Heart left ventricle (tissue), 16 donors: ENCODE measurements at regions not wholly inside any gene's neighbourhood (a gene's known extent, or its start where the extent isn't known, plus 50 kb on each side); places are given as distances from the start of the nearest gene placed in this dataset.

Source experiments
- ATAC-seq, 4 donors: fragments of 200-7000 bp; cut with Tn5 transposase; one replicate each; pipeline ENCODE4 v1.9.1; 2020 to 2022; ENCODE audit warnings: moderate library complexity in 4 of 4, mild to moderate bottlenecking in 3 of 4, moderate number of reproducible peaks in 1 of 4
- DNase-seq, 5 donors: peaks; one replicate each; pipeline ENCODE4 v3.0.0-alpha.2; 2020
- H3K27ac ChIP-seq, 12 donors: fragments of 200-600 bp; sonication (generic) in 4 of 12; one replicate each; pipeline versions ENCODE4 v1.5.0 to v1.8.0; 2016 to 2022; ENCODE audit warnings: mild to moderate bottlenecking in 2 of 12
- H3K27me3 ChIP-seq, 9 donors: fragments of 200-600 bp; sonication (generic) in 2 of 9; one replicate each; pipeline versions ENCODE4 v1.5.1 to v1.8.0; 2016 to 2022; ENCODE audit warnings: mild to moderate bottlenecking in 3 of 9
- H3K36me3 ChIP-seq, 9 donors: fragments of 200-600 bp; sonication (generic) in 2 of 9; one replicate each; pipeline versions ENCODE4 v1.5.0 to v1.8.0; 2018 to 2022; ENCODE audit warnings: mild to moderate bottlenecking in 2 of 9
- H3K4me1 ChIP-seq, 12 donors: fragments of 200-600 bp; sonication (generic) in 4 of 12; one replicate each; pipeline versions ENCODE4 v1.5.0 to v1.8.0; 2016 to 2022; ENCODE audit warnings: mild to moderate bottlenecking in 3 of 12
- H3K4me3 ChIP-seq, 12 donors: fragments of 200-600 bp; sonication (generic) in 4 of 12; one replicate each; pipeline versions ENCODE4 v1.5.0 to v1.8.0; 2017 to 2022; ENCODE audit warnings: mild to moderate bottlenecking in 9 of 12, moderate library complexity in 4 of 12
- H3K9me3 ChIP-seq, 12 donors: fragments of 200-600 bp; sonication (generic) in 4 of 12; one replicate each; pipeline versions ENCODE4 v1.5.0 to v1.8.0; 2016 to 2022; ENCODE audit warnings: mild to moderate bottlenecking in 1 of 12
- POLR2A ChIP-seq, 2 donors: fragments of 450-650 bp; IDR thresholded peaks; one replicate each; pipeline ENCODE4 v1.6.1; 2017; ENCODE audit warnings: antibody characterized with exemption in 2 of 2, mild to moderate bottlenecking in 2 of 2, moderate library complexity in 2 of 2
- WGBS, 4 donors: extraction: QIAGEN DNeasy Blood & Tissue Kit in 2 of 4; methylation state at CpG; one replicate each; pipeline versions ENCODE4 v1.1.5 to v1.1.7; 2013 to 2018; 5-methylcytosine and 5-hydroxymethylcytosine counted together
- intact Hi-C, 10 donors: fragments of 100-400 bp; cut with DNase I; formaldehyde crosslinking; loops; one replicate each; pipeline versions ENCODE4 v1.11.1 to v1.14.2; 2022
- TF ChIP-seq, protein P1 (sequence below), 12 donors: fragments of 200-600 bp; sonication (generic) in 4 of 12; IDR thresholded peaks; one replicate each; pipeline versions ENCODE4 v1.5.0 to v1.8.0; 2018 to 2022; ENCODE audit warnings: antibody characterized with exemption in 12 of 12, mild to moderate bottlenecking in 5 of 12
- donor health status: ischemic (EF 13 %, LVEDD 7.1; RV severe dilation, severe dysfunction).
- donor health status: healthy with polysubstance abuse.
- donor health status: DM: no; HTN: yes; CAD: no.
- donor health status: DM: no; HTN: no; CAD: no.
- donor health status: ischemic (EF 25% LVEDD 6.9; RV normal size, moderate dysfunction).
- donor health status: ischemic (EF 25% LVEDD 5.7; RV mildly dilated, moderate dysfunction).
- donor health status: healthy.
- donor health status: DM: yes; HTN: yes; CAD: no.
- donor health status: ischemic (EF 35%, LVEDD 5.7; RV mildly dilated, moderate dysfunction).
- donor health status: nonischemic (EF 11% LVEDD 7.7; RV severe dilation, severe dysfunction).
- donor health status: DM: yes; HTN: yes; CAD: no.
- donor health status: PGD.
- donor health status: ischemic (EF 29% LVEDD 5.4; RV normal size, mild dysfunction).
- donor health status: nonischemic (EF 23%, LVEDD 6.1; RV moderate dilation, normal function).

DNA sequence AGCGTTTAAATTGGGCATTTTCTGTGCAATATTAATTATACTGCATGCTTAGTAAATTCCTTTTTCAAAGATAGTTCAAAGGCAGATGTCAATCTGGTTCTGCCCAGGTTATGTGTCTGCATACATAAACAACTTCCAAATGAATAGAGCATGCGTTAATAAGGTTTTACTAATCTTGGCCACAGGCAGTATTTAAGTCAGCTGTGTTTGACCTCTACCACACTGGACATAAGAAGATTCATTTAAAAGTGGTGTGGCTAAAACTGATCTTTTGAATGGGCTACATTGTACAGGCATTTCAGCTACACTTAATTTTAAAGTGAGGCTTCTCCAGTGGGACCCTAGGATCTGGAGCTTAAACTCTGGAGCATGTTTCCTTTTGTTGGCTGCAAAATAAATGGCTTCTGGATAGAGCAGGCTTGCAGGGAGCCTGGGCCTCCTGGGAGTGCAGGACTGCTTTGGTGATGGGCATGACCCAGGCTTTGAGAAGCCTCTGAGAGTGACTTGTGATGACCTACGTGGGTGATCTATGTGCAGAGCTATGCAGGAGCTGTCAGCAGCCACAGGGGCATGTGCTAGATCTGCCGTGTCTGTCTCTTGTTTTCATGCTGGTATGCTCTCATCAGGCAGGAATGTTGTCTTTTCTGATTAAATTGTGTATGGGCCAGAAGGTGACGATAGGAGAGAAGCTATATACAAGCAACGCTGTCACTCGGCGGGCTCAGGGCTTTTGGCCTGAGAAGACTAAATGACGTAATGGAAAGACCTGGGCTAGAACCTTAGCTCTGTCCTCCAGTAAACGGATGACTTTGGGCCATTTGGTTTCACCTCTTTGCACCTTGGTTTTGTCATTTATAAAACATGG lies 331.2 kb downstream of the QKI start:
- peak; percentile 94 to 96 (median 95) for ATAC-seq
- H3K4me1 ChIP-seq = peaks cover 0 to 53% (median 19%) of the 10 kb centered on the region in 12 donors
- WGBS, 4 donors = 30 to 44% (median 36%) methylated on average over 10 of the region's 10 CpGs

GRCh38 chr6:163744256-163744925 lies 329.9 kb downstream of the QKI start:
- WGBS, 4 donors = 93 to 97% (median 96%) methylated on average over 15 to 19 of the region's 19 CpGs
- Histone ChIP-seq H3K4me3 (no peak overlapping the region), H3K4me1 (peaks cover 0 to 52% (median 21%) of the 10 kb centered on the region in 12 donors), H3K27ac (peak overlapping the region in 7 of 12 donors; percentile 61 to 85 (median 82)), H3K36me3 (no peaks in the 10 kb centered on the region), H3K9me3 (no peaks in the 10 kb centered on the region), H3K27me3 (no peaks in the 10 kb centered on the region)
- TF ChIP-seq, protein P1, sequence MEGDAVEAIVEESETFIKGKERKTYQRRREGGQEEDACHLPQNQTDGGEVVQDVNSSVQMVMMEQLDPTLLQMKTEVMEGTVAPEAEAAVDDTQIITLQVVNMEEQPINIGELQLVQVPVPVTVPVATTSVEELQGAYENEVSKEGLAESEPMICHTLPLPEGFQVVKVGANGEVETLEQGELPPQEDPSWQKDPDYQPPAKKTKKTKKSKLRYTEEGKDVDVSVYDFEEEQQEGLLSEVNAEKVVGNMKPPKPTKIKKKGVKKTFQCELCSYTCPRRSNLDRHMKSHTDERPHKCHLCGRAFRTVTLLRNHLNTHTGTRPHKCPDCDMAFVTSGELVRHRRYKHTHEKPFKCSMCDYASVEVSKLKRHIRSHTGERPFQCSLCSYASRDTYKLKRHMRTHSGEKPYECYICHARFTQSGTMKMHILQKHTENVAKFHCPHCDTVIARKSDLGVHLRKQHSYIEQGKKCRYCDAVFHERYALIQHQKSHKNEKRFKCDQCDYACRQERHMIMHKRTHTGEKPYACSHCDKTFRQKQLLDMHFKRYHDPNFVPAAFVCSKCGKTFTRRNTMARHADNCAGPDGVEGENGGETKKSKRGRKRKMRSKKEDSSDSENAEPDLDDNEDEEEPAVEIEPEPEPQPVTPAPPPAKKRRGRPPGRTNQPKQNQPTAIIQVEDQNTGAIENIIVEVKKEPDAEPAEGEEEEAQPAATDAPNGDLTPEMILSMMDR (IDR thresholded peaks at IDR 0.05) = no peak
- no peak for TF ChIP-seq POLR2A (IDR thresholded peaks at IDR 0.05)
- intact Hi-C loops = loop anchor here in 5 of 10 donors (10.0 kb wide), 4 partner anchors 160 to 360 kb away; no protein-coding TSS in a partner anchor
- no peak for DNase-seq
- ATAC-seq = no peak

More for the DNA sequence above, 331.2 kb downstream of the QKI start:
- Histone ChIP-seq H3K36me3 (no peaks in the 10 kb centered on the region), H3K9me3 (no peaks in the 10 kb centered on the region), H3K27ac (peak overlapping the region; percentile 32 to 85 (median 78)), H3K4me3 (no peak overlapping the region), H3K27me3 (no peaks in the 10 kb centered on the region)
- DNase-seq = peak in 4 of 5 donors; percentile 70 to 89 (median 84)
- intact Hi-C loops = loop anchor here in 7 of 10 donors (2.0 to 10.0 kb wide), 9 partner anchors 92 to 362 kb away; no protein-coding TSS in a partner anchor
- no peak for TF ChIP-seq POLR2A (IDR thresholded peaks at IDR 0.05)
- TF ChIP-seq, protein P1 (IDR thresholded peaks at IDR 0.05) = no peak

- Histone ChIP-seq H3K27ac (peak overlapping the region in 5 of 12 donors; percentile 61 to 84 (median 79)), H3K4me3 (no peak overlapping the region), H3K36me3 (no peaks in the 10 kb centered on the region), H3K4me1 (peaks cover 0 to 46% (median 18%) of the 10 kb centered on the region in 12 donors), H3K27me3 (no peaks in the 10 kb centered on the region), H3K9me3 (peaks cover 0 to 2% (median 0%) of the 10 kb centered on the region in 12 donors)
- TF ChIP-seq POLR2A (IDR thresholded peaks at IDR 0.05) = no peak
- TF ChIP-seq, protein P1 (IDR thresholded peaks at IDR 0.05) = no peak
- DNase-seq = no peak
- ATAC-seq = no peak
- 91 to 98% (median 95%) methylated on average over 4 of the region's 4 CpGs for WGBS, 4 donors
- intact Hi-C loops = loop anchor here in 5 of 10 donors (10.0 kb wide), 4 partner anchors 159 to 361 kb away; no protein-coding TSS in a partner anchor
These were observed 329.3 kb downstream of the QKI start for GRCh38 chr6:163743796-163744195.
